ENCODE measurements at regions not wholly inside any gene's neighbourhood (a gene's known extent, or its start where the extent isn't known, plus 50 kb on each side); places are given as distances from the start of the nearest gene placed in this dataset.

DNA sequence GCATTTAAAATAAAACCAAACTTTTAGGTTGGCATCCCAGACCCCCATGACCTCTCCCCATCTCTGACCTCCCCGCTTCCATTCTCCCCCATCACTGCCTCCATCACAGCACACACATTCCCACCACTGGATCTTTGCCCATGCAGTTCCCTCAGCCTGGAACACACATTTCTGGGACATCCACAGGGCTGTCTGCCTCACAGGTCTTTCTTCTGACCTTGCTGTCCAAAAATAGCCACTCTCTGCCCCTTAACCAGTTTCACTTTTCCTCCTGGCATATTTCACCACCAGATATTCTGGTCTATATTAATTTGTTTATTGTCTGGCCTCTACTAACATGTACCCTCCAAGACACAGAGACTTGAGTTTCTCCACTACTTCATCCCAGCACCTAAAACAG lies 75.2 kb upstream of the PRDM11 start:
- no peak for DNase-seq

DNA sequence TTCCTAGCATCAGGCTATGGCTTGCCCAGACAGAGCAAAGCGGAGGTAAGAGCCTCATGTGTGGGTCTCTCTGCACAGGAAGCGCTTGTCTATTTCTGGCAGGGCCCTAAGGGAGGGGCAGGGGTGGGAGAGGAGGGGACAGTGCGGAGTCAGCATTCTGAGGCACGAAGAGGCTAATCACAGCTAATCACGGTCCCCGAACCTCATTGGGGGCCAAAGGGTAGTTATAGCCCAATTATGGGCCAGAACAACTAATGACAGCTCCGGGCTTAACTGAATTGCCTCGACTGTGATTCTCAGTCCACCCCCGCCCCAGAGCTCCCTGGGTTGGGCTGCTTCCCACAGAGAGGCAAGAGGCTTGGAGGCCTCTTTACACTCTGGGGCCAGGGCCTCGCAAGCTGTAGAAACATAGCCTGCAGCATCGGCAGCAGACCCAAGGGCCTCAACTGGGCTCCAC lies 72.7 kb upstream of the PRDM11 start:
- DNase-seq: no peak

DNA sequence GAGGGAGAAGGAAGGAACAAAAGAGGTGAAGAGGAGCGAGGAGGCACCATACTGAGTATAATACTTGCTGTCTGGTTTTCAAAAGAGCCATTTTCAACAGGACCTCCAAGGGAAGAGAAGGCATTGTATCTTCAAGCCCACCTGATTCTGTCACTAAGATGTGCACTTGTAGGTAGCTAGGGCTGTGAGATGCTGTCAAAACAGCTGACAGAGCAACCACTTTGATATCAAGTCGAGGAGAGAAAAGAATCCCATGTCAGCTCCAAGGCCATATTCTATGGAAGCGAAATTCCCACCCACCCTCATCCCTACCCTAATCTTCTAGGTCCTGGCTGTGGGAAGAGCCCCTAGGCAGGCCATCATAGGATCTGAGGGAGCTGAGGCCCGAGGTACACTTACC lies 70.9 kb upstream of the PRDM11 start:
- no peak for DNase-seq

DNA sequence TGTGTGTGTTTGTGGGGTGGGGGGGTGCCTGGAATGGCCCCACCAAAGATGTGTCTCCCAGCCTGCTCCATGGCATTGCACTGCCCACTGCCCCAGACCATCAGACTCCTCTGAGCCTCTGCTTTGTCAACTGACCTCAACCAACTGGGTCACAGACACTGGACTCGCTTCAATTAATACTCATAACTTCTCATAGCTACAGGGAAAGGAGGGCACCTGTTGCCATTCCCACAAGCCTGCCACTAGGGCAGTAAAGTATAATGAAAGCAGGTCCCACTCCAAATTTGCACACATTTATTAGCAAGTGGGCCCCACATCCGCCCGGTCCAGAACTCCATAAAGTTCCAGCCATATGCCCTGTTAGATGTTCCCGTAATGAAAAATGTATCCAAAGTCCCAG lies 70.5 kb upstream of the PRDM11 start:
- no peak for DNase-seq

DNA sequence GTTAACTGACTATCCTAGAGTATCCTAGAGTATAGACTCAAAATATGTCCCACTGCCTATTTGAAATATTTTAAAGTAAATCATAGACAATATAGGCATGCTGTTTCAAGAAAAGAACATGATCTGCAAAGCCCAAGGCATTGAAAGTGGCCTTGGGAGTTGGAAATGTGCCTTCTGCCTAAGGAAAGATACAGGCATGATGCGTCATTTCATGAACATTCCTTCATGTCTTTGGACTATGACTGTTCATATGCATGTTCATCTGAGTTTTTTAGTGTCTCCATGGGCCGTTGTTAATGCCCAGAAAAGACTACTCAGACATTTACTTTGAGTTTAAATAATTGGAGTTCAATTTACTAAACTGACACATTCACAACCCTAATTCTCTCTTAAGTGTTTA lies 69.7 kb upstream of the PRDM11 start:
- no peak for DNase-seq

GRCh38 chr11:45078236-45079074 lies 68.0 kb upstream of the PRDM11 start:
- no peak for DNase-seq

- DNase-seq: no peak
These were observed 67.4 kb upstream of the PRDM11 start for GRCh38 chr11:45079075-45079444.

DNA sequence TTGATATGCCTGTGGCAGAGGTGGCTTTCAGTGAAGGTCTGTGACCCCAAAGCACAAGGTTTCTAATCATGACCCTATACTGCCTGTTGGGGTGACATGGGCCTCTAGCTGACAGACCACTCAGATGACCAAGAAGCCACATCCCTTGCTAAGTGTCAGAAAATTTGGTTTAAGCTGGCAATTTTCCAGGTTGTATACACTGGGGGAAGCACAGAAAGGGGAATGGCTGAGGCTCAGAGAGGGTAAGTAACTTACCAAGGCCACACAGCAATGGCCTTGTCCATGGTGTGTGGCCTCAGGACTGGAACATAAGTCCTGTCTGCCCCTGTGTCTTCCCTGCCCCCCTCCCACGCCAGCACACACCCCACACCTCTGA lies 66.9 kb upstream of the PRDM11 start:
- no peak for DNase-seq

DNA sequence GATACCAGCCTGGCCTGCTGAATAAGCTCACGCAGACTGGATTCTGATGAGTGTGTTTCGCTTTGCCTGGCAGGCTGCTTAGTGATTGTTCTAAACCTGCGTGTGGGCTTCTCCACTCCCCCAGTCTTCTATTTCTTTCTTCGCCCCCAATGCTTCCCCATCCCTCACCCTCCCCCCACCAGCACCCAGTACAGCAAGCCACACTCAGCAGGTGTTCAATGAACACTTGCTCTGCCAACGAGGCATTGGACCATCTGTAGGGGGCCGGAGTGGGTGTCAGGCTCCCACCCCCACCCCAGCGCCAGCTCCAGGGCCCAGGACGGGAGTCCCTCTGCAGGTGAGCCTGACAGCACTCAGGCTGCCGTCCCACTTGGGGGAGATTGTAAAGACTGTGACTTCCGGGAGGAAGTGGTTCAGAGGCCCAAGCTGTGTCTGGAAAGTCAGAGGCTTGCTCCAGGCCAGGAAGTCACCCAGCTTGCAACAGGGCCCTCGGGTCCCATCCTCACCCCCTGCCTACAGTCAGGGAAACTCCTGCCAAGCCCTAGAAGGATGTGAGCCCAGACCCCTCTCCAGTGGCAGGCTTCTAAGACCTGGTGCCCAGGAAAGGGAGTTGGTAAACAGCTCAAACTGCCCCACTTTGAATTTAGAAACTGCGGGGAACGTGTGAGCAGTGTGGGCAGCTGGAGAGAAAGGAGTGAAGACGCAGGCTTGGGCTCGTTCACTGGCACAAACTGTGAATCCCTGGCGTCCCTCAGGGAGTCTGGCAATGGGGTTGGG lies 66.3 kb upstream of the PRDM11 start:
- DNase-seq: peak; percentile 59

- no peak for DNase-seq
These were observed 63.5 kb upstream of the PRDM11 start for GRCh38 chr11:45082744-45083543.

GRCh38 chr11:45083544-45084087 lies 62.8 kb upstream of the PRDM11 start:
- DNase-seq: no peak

DNA sequence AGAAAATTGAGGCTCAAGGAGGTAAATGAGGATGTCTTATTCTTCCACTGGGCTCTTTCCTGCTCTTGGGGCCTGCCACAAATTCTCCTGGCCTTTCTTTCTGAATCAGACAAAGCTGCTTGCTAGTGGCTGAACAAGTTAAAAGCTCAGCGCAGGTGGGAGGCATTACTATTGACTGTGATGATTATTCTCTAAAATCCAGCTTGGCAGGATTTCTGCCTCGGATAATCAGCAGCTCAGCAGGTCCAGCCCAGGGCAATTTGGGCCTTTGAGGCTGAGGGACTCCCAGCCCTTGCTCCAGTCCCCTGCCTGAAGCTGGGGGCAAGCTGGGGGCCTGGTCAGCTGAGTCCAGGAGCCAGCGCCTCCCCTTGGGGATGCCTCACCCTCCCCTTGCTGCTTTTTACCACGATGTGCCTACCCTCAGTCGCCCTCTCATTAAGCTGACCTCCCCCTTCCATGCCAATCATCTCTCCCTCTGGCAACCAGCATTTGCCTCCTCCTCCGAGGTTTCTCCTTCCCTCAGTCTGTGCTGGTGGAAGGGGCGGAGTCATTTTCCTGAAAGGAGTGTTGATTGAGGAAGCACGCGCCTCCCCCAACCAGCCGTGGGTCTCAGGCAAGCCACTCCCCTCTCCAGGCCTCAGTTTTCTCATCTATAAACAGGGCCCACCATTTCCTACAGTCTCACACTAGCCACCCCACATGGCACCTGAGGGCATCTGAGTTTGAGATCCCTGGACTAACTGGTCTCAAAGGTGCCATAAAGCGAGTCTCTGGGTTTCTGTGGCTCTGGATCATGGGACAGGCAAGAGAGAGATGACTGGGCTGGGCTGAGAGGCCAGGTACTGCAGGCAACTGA lies 60.6 kb upstream of the PRDM11 start:
- no peak for DNase-seq

- no peak for DNase-seq
These were observed 59.9 kb upstream of the PRDM11 start for GRCh38 chr11:45086526-45086925.

DNA sequence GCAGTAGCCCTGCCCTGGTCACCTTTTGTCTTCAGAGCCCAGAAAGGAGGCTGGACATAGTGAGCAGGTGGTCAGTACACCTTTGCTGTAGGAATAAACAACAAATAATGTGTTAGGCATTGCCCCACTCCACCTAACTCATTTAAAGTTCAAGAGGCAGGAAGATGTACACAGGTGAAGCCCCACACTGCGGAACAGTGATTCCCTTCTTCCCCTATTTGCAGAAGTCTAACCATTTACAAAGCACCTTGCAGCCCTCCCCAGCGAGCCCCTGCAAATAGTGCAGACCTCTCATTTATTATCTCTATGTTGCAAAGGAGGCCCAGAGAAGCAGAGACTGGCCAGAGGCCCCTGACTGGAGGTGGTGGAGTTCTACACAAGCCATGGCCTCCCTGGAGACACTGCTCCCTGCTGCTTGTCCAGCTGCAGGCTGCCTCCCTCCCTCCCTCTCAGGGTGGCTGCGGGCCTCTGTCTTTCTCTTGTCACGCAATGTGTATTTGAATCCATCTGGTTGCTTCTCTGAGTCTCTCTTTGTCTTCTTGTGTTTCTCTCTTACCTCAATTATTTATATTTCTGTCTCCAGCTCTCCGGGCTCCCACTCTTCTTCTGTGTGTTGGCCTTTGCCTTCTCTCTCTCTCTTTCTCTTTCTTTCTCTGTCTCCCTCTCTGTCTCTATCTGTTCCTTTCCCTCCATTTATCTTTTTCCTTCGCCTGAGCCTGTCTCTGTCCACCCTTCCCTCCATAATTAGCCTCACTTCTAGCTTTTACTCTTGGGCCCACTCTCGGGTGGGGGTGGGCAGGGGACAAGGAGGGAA lies 59.1 kb upstream of the PRDM11 start:
- DNase-seq: no peak

DNA sequence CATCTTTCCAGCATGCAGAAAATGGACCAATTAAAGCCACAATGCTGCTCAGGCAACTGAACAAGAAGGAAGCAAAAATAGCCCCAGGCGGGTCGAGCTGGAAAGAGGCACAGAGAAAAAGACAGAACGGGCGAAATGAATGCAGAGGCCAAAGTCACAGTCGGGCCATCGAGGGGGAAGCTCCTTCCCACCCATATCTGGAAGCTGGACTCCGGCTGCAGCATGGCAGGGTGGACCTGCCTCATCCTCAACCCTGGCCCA lies 58.6 kb upstream of the PRDM11 start:
- DNase-seq: no peak

DNA sequence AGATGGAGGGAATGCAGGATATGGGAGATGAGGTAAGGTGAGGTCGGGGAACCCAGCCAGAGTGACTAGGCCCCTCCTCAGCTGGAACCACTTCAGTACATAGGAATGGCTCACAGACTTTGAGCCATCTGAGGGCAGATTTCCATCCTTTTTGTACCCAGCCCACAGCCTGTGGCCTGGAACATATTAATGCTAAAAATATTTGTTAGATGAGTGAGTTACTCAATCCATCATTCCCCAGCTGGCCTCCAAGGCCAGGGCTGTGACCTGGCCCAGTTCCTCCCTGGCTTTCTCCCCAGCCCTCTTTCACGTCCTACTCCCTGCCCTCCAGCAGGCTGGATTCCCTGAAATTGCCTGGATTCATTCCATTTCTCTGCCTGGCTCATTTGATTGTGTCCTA lies 57.2 kb upstream of the PRDM11 start:
- no peak for DNase-seq

GRCh38 chr11:45089676-45090499 lies 56.6 kb upstream of the PRDM11 start:
- DNase-seq: no peak

- no peak for DNase-seq
These were observed 55.8 kb upstream of the PRDM11 start for GRCh38 chr11:45090607-45091006.

- DNase-seq: no peak
These were observed 54.7 kb upstream of the PRDM11 start for GRCh38 chr11:45091563-45092403.

GRCh38 chr11:45092404-45092785 lies 54.0 kb upstream of the PRDM11 start:
- DNase-seq: no peak

Measured in activated T-cell treated with anti-CD3 and anti-CD28 coated beads, Interleukin-2, amount 50 U/mL, for 1 hour (primary cell).